ENCODE measurements at regions not wholly inside any gene's neighbourhood (a gene's known extent, or its start where the extent isn't known, plus 50 kb on each side); places are given as distances from the start of the nearest gene placed in this dataset.

DNA sequence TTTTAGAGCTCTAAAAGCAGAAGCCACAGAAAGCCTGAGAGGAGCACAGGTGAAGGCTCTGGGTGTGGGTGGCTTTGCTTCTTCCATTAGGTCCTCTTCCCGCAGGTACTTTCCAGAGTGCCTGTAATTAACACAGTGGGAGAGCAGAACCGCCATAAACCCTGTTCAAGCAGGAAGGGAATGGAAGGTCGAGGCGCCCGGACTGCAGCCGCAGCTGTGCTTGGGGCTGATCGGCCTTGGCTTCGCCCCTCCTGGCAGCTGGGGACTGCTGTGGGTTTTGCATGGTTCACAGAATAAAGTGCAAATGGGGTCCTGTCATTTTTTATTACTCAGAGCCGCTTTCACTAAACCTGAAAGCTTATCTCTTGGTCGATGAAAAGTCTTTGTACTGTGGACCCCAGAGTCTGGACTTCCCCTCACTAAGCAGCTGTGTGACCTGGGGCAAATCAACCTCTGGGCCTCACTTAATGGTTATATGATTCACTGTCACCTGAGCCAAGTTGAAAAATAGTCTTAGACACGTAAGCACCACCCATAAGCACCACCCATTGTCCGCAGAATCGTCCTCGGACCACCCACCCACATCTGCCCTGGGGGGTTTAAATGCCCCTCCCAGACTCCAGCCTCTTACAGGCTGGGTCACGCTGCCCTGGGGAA is 100.9 kb downstream of the XRCC2 start:
- TF ChIP-seq, protein P1, sequence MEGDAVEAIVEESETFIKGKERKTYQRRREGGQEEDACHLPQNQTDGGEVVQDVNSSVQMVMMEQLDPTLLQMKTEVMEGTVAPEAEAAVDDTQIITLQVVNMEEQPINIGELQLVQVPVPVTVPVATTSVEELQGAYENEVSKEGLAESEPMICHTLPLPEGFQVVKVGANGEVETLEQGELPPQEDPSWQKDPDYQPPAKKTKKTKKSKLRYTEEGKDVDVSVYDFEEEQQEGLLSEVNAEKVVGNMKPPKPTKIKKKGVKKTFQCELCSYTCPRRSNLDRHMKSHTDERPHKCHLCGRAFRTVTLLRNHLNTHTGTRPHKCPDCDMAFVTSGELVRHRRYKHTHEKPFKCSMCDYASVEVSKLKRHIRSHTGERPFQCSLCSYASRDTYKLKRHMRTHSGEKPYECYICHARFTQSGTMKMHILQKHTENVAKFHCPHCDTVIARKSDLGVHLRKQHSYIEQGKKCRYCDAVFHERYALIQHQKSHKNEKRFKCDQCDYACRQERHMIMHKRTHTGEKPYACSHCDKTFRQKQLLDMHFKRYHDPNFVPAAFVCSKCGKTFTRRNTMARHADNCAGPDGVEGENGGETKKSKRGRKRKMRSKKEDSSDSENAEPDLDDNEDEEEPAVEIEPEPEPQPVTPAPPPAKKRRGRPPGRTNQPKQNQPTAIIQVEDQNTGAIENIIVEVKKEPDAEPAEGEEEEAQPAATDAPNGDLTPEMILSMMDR (conservative IDR thresholded peaks at IDR 0.05): no peak
- no peak for TF ChIP-seq EZH2 (IDR thresholded peaks at IDR 0.05; ENCODE audit: low read depth)
